HepG2 (cell line): ENCODE measurements at regions not wholly inside any gene's neighbourhood (a gene's known extent, or its start where the extent isn't known, plus 50 kb on each side); places are given as distances from the start of the nearest gene placed in this dataset.

Source experiments
- ATF7 ChIP-seq, 2 experiments: fragments of 450-650 bp in 1 of 2; sonication (generic) in 1 of 2; formaldehyde crosslinking in 1 of 2; IDR thresholded peaks; 2 replicates each; pipeline versions ENCODE4 v1.4.0 to v1.6.1; 2016 to 2020; ENCODE audit warnings: antibody characterized with exemption in 1 of 2, mild to moderate bottlenecking in 1 of 2, missing genetic modification reagents in 1 of 2
- CEBPZ ChIP-seq: IDR thresholded peaks from 2 replicates; pipeline ENCODE4 v1.6.1; 2012; ENCODE audit warnings: low read length, improper control_type of control experiment
- FLYWCH1 ChIP-seq: sonication (generic); formaldehyde crosslinking; IDR thresholded peaks from 2 replicates; pipeline ENCODE4 v1.8.1; 2023; ENCODE audit warnings: mild to moderate bottlenecking, missing genetic modification reagents
- FOXP1 ChIP-seq, 2 experiments: fragments of 450-650 bp in 1 of 2; IDR thresholded peaks; 2 replicates each; pipeline ENCODE4 v1.6.1; 2017 to 2018; ENCODE audit warnings: antibody characterized with exemption in 1 of 2
- HOXA5 ChIP-seq: sonication (generic); formaldehyde crosslinking; IDR thresholded peaks from 2 replicates; pipeline ENCODE4 v1.4.0; 2020; ENCODE audit warnings: missing genetic modification reagents
- MIER2 ChIP-seq: IDR thresholded peaks from 2 replicates; pipeline ENCODE4 v1.6.1; 2016; ENCODE audit warnings: missing biosample characterization, missing genetic modification reagents
- MTA3 ChIP-seq: sonication (generic); formaldehyde crosslinking; IDR thresholded peaks from 2 replicates; pipeline ENCODE4 v1.4.0; 2020; ENCODE audit warnings: missing genetic modification reagents
- NFYC ChIP-seq: IDR thresholded peaks from 2 replicates; pipeline ENCODE4 v1.6.1; 2016; ENCODE audit warnings: missing genetic modification reagents, missing compliant biosample characterization
- NR2C2 ChIP-seq: sonication (generic); formaldehyde crosslinking; IDR thresholded peaks from 2 replicates; pipeline ENCODE4 v1.4.0; 2020; ENCODE audit warnings: missing genetic modification reagents, mild to moderate bottlenecking, moderate library complexity, borderline replicate concordance
- NR2F2 ChIP-seq: IDR thresholded peaks from 2 replicates; pipeline ENCODE4 v1.6.1; 2012; ENCODE audit warnings: low read depth, inconsistent platforms, borderline replicate concordance
- SIX1 ChIP-seq: sonication (generic); formaldehyde crosslinking; IDR thresholded peaks from 2 replicates; pipeline ENCODE4 v1.4.0; 2020; ENCODE audit warnings: missing genetic modification reagents, borderline replicate concordance
- TFAP4 ChIP-seq: sonication (generic); IDR thresholded peaks from 2 replicates; pipeline ENCODE4 v1.6.1; 2016; ENCODE audit warnings: low read depth, borderline replicate concordance
- THYN1 ChIP-seq: sonication (generic); formaldehyde crosslinking; IDR thresholded peaks from 2 replicates; pipeline ENCODE4 v1.8.1; 2023; ENCODE audit warnings: low read depth, mild to moderate bottlenecking, moderate library complexity, missing genetic modification reagents, borderline replicate concordance
- ZBTB20 ChIP-seq: sonication (generic); formaldehyde crosslinking; IDR thresholded peaks from 2 replicates; pipeline ENCODE4 v1.8.1; 2023; ENCODE audit warnings: missing genetic modification reagents, low read depth, mild to moderate bottlenecking, borderline replicate concordance
- ZKSCAN1 ChIP-seq: fragments of 150-350 bp; IDR thresholded peaks from 2 replicates; pipeline ENCODE4 v1.6.1; 2014; ENCODE audit warnings: low read length
- ZKSCAN8 ChIP-seq: IDR thresholded peaks from 2 replicates; pipeline ENCODE4 v1.6.1; 2016; ENCODE audit warnings: borderline replicate concordance, missing genetic modification reagents, missing compliant biosample characterization
- ZNF101 ChIP-seq: sonication (generic); formaldehyde crosslinking; IDR thresholded peaks from 2 replicates; pipeline ENCODE4 v1.4.0; 2020; ENCODE audit warnings: mild to moderate bottlenecking, low read depth, missing genetic modification reagents, borderline replicate concordance
- ZNF33B ChIP-seq: sonication (generic); formaldehyde crosslinking; IDR thresholded peaks from 2 replicates; pipeline ENCODE4 v1.5.1; 2020; ENCODE audit warnings: mild to moderate bottlenecking, missing genetic modification reagents
- ZNF484 ChIP-seq: sonication (generic); formaldehyde crosslinking; IDR thresholded peaks from 2 replicates; pipeline ENCODE4 v1.5.1; 2020; ENCODE audit warnings: mild to moderate bottlenecking, low read depth, missing genetic modification reagents, borderline replicate concordance
- ZNF747 ChIP-seq: sonication (generic); formaldehyde crosslinking; IDR thresholded peaks from 2 replicates; pipeline ENCODE4 v1.8.1; 2023; ENCODE audit warnings: missing genetic modification reagents, mild to moderate bottlenecking, borderline replicate concordance
- ZSCAN25 ChIP-seq: sonication (generic); formaldehyde crosslinking; IDR thresholded peaks from 2 replicates; pipeline ENCODE4 v1.8.0; 2022; ENCODE audit warnings: mild to moderate bottlenecking, missing genetic modification reagents

GRCh38 chr14:89041257-89041582 is 216.8 kb downstream of the TTC8 start (continued):
- no peak for TF ChIP-seq NR2C2
- no peak for TF ChIP-seq THYN1 (CRISPR knock-in tag)
- no peak for TF ChIP-seq ZSCAN25
- TF ChIP-seq MTA3 = no peak
- TF ChIP-seq ZKSCAN1 = no peak
- TF ChIP-seq ATF7 (IDR thresholded peaks at IDR 0.05) = no peak
- TF ChIP-seq ATF7 (CRISPR knock-in tag; IDR thresholded peaks at IDR 0.05) = no peak
- no peak for TF ChIP-seq ZNF484 (CRISPR knock-in tag)
- no peak for TF ChIP-seq ZNF101 (CRISPR knock-in tag)
- no peak for TF ChIP-seq ZNF33B (CRISPR knock-in tag)
- no peak for TF ChIP-seq FLYWCH1 (CRISPR knock-in tag)
- TF ChIP-seq SIX1 = no peak
- no peak for TF ChIP-seq CEBPZ
- TF ChIP-seq ZBTB20 (CRISPR knock-in tag) = no peak
- no peak for TF ChIP-seq NFYC
- no peak for TF ChIP-seq FOXP1 (IDR thresholded peaks at IDR 0.05)
- peak; percentile 50; the same call in 1 of the 2 replicates for TF ChIP-seq FOXP1 (CRISPR knock-in tag; IDR thresholded peaks at IDR 0.05)
- no peak for TF ChIP-seq NR2F2
- no peak for TF ChIP-seq MIER2 (CRISPR knock-in tag)
- TF ChIP-seq HOXA5 (CRISPR knock-in tag) = no peak
- peak; percentile 88; the same call in 1 of the 2 replicates for TF ChIP-seq TFAP4
- 0 out of 2 replicates have a peak, but pooled peaks have one; percentile 11 for TF ChIP-seq ZKSCAN8 (CRISPR knock-in tag)
- no peak for TF ChIP-seq ZNF747 (CRISPR knock-in tag)
